Astrocyte (in vitro differentiated cells and primary cell): ENCODE measurements at regions not wholly inside any gene's neighbourhood (a gene's known extent, or its start where the extent isn't known, plus 50 kb on each side); places are given as distances from the start of the nearest gene placed in this dataset.

Experiments used
- DNase-seq: peaks from one replicate; pipeline ENCODE4 v3.0.0-alpha.2; 2010; ENCODE audit warnings: low read depth
- FAIRE-seq: peaks from 2 replicates; lab custom pipeline; 2011; peaks lifted over from hg19 to GRCh38; lab: Jason Lieb, UNC
- H2AFZ ChIP-seq: 2 replicates; pipeline ENCODE4 v1.6.0; 2012; ENCODE audit warnings: low read depth, low read length, inconsistent platforms
- H3K27ac ChIP-seq: 2 replicates; pipeline ENCODE4 v1.5.1; 2011; ENCODE audit warnings: low read depth, low read length, inconsistent platforms
- H3K27me3 ChIP-seq: 2 replicates; pipeline ENCODE4 v1.6.0; 2011; ENCODE audit warnings: low read length, inconsistent platforms; ENCODE audit not compliant: insufficient read depth
- H3K36me3 ChIP-seq: 2 replicates; pipeline ENCODE4 v1.5.1; 2011; ENCODE audit warnings: low read length, inconsistent platforms; ENCODE audit not compliant: insufficient read depth
- H3K4me1 ChIP-seq: 2 replicates; pipeline ENCODE4 v1.5.1; 2011; ENCODE audit warnings: low read length, inconsistent platforms; ENCODE audit not compliant: insufficient read depth
- H3K4me2 ChIP-seq: 2 replicates; pipeline ENCODE4 v1.6.0; 2012; ENCODE audit warnings: low read length, inconsistent platforms
- H3K4me3 ChIP-seq: 2 replicates; pipeline ENCODE4 v1.5.1; 2011; ENCODE audit warnings: low read depth, mild to moderate bottlenecking, low read length, inconsistent platforms; ENCODE audit not compliant: insufficient read depth
- H3K79me2 ChIP-seq: 2 replicates; pipeline ENCODE4 v1.6.0; 2012; ENCODE audit warnings: mild to moderate bottlenecking, low read length, inconsistent platforms; ENCODE audit not compliant: insufficient read depth
- H3K9ac ChIP-seq: 2 replicates; pipeline ENCODE4 v1.6.0; 2012; ENCODE audit warnings: mild to moderate bottlenecking, low read length, inconsistent platforms
- H3K9me3 ChIP-seq: 2 replicates; pipeline ENCODE4 v1.5.1; 2012; ENCODE audit warnings: low read depth, mild to moderate bottlenecking, low read length, inconsistent platforms; ENCODE audit not compliant: insufficient read depth
- H4K20me1 ChIP-seq: 2 replicates; pipeline ENCODE4 v1.6.0; 2012; ENCODE audit warnings: low read length, inconsistent platforms; ENCODE audit not compliant: insufficient read depth
- H3K27ac Mint-ChIP-seq: one replicate; pipeline ENCODE4 v1.8.0; 2021; ENCODE audit warnings: mild to moderate bottlenecking, mixed read lengths; ENCODE audit not compliant: unreplicated experiment
- H3K27me3 Mint-ChIP-seq: one replicate; pipeline ENCODE4 v1.8.0; 2021; ENCODE audit warnings: low read depth, mixed read lengths; ENCODE audit not compliant: unreplicated experiment
- H3K36me3 Mint-ChIP-seq: one replicate; pipeline ENCODE4 v1.8.0; 2021; ENCODE audit warnings: low read depth, mixed read lengths; ENCODE audit not compliant: unreplicated experiment
- H3K4me1 Mint-ChIP-seq: one replicate; pipeline ENCODE4 v1.8.0; 2021; ENCODE audit warnings: low read depth, mixed read lengths; ENCODE audit not compliant: unreplicated experiment
- H3K4me3 Mint-ChIP-seq: one replicate; pipeline ENCODE4 v1.8.0; 2021; ENCODE audit warnings: mild to moderate bottlenecking, moderate library complexity, mixed read lengths; ENCODE audit not compliant: unreplicated experiment
- H3K9me3 Mint-ChIP-seq: one replicate; pipeline ENCODE4 v1.8.0; 2021; ENCODE audit warnings: mild to moderate bottlenecking, mixed read lengths; ENCODE audit not compliant: unreplicated experiment
- EZH2 ChIP-seq: IDR thresholded peaks from 2 replicates; pipeline ENCODE4 v1.6.1; 2012; ENCODE audit warnings: mild to moderate bottlenecking, low read length, inconsistent platforms; ENCODE audit not compliant: insufficient read depth
- TF ChIP-seq, protein P1 (sequence below): IDR thresholded peaks from 2 replicates; pipeline ENCODE4 v1.5.1; 2011; ENCODE audit warnings: low read depth, mild to moderate bottlenecking, inconsistent platforms, low read length, moderate library complexity; ENCODE audit not compliant: insufficient read depth

DNA sequence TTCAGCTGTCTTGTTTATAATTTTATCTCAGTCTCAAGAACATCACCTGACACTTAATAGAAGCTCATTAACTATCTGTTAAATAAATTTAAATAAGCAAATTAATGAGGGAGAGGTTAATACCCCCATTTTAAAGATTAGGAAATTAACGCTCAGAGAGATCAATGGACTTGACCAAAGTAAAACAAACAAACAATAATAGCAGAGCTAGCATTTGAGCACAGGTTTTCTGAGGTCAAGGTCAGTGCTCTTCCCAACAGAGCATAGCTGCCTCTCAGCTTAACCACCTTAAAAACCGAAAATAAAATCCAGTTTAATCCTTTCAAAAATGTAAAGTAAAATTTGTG lies 196.6 kb upstream of the BCL6 start:
- Histone ChIP-seq H3K9me3 (no peaks in the 10 kb centered on the region), H2AFZ (no peak overlapping the region), H3K79me2 (no peaks in the 10 kb centered on the region), H3K4me2 (no peak overlapping the region), H3K9ac (no peak overlapping the region), H3K36me3 (no peaks in the 10 kb centered on the region), H3K27ac (no peak overlapping the region), H3K4me1 (peaks cover 2% of the 10 kb centered on the region), H4K20me1 (no peaks in the 10 kb centered on the region), H3K4me3 (no peak overlapping the region), H3K27me3 (no peaks in the 10 kb centered on the region)
- H3K4me1 Mint-ChIP-seq, result peaks cover 6% of the 10 kb centered on the region
- peaks cover 5% of the 10 kb centered on the region for H3K27me3 Mint-ChIP-seq
- no peak overlapping the region for H3K4me3 Mint-ChIP-seq
- DNase-seq, result no peak
- no peak for TF ChIP-seq EZH2
- TF ChIP-seq, protein P1, sequence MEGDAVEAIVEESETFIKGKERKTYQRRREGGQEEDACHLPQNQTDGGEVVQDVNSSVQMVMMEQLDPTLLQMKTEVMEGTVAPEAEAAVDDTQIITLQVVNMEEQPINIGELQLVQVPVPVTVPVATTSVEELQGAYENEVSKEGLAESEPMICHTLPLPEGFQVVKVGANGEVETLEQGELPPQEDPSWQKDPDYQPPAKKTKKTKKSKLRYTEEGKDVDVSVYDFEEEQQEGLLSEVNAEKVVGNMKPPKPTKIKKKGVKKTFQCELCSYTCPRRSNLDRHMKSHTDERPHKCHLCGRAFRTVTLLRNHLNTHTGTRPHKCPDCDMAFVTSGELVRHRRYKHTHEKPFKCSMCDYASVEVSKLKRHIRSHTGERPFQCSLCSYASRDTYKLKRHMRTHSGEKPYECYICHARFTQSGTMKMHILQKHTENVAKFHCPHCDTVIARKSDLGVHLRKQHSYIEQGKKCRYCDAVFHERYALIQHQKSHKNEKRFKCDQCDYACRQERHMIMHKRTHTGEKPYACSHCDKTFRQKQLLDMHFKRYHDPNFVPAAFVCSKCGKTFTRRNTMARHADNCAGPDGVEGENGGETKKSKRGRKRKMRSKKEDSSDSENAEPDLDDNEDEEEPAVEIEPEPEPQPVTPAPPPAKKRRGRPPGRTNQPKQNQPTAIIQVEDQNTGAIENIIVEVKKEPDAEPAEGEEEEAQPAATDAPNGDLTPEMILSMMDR, result no peak
- H3K27ac Mint-ChIP-seq, result no peak overlapping the region
- no peaks in the 10 kb centered on the region for H3K36me3 Mint-ChIP-seq
- FAIRE-seq, result no peak
- H3K9me3 Mint-ChIP-seq, result no peaks in the 10 kb centered on the region

DNA sequence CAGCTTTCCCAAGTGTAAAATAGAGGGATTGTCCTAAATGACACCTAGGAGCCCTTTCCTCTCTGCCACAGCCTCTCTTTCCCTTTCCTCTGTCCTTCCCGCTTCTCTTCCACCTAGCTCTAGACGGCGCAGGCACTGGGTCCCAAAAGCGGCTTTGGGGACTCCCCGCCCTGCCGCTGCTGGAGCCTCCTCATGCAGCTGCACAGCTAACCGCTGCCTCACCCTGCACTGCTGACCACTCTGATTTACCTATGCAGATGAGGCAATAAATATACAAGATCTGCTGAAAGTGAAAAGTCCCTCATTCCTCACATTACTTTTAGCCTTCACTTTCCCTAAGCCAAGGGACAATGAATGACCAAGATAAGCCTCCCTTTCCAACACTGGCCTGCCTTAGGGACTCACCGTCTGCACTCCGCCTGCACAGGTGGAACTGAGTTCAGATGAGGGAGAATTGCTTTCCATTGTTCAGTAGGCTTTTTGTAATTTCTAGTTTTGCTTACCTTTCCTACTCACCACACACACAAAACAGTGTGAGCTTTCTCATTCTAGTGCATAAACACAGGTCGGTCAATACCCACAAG lies 197.5 kb upstream of the BCL6 start:
- Histone ChIP-seq H3K27ac (no peak overlapping the region), H3K36me3 (no peaks in the 10 kb centered on the region), H3K4me2 (no peak overlapping the region), H3K4me3 (no peak overlapping the region), H3K79me2 (no peaks in the 10 kb centered on the region), H3K4me1 (peaks cover 2% of the 10 kb centered on the region), H4K20me1 (no peaks in the 10 kb centered on the region), H3K9me3 (no peaks in the 10 kb centered on the region), H3K9ac (no peak overlapping the region), H3K27me3 (no peaks in the 10 kb centered on the region), H2AFZ (no peak overlapping the region)
- no peaks in the 10 kb centered on the region for H3K9me3 Mint-ChIP-seq
- H3K36me3 Mint-ChIP-seq, result no peaks in the 10 kb centered on the region
- DNase-seq (no peak), FAIRE-seq (no peak)
- no peak for TF ChIP-seq EZH2
- TF ChIP-seq, protein P1, result no peak
- peaks cover 5% of the 10 kb centered on the region for H3K27me3 Mint-ChIP-seq
- H3K4me1 Mint-ChIP-seq, result peaks cover 6% of the 10 kb centered on the region
- no peak overlapping the region for H3K27ac Mint-ChIP-seq
- no peak overlapping the region for H3K4me3 Mint-ChIP-seq

DNA sequence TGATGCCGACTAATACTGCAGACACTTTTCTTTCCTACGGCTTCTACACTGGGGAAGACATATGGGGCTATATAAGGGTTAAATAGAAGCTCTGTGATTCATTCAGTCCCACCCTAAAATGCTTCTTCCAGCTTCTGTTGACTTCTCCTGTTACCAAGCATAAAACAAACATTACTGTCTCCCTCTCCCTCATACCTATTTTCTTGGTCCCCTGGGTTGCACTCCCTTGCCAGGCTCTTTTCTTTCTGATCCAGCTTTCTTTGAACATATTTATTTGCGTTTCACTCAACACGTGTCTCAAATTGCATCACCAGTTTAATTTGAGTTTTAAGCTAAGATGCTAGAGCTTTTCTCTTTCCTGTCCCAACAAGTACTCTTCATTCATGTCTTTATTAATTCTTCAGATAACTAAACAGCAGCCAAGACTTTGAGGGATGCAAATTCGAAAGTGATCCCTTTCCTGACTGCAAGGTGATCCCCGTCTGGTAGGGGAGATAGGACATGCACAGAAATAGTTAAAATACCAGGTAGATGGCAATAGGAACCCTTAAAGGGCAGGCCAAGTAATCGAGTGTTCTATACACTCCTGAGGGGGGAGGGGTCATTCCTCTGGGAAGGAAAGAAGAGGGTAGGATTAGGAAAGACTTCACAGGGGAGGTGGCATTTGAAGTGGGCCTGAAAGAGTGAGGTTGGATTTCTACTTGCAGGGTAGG lies 198.6 kb upstream of the BCL6 start:
- Histone ChIP-seq H2AFZ (no peak overlapping the region), H3K4me3 (no peak overlapping the region), H3K27ac (no peak overlapping the region), H3K9ac (no peak overlapping the region), H3K4me2 (peak overlapping the region; percentile 17), H4K20me1 (no peaks in the 10 kb centered on the region), H3K4me1 (peaks cover 2% of the 10 kb centered on the region), H3K27me3 (no peaks in the 10 kb centered on the region), H3K79me2 (no peaks in the 10 kb centered on the region), H3K36me3 (no peaks in the 10 kb centered on the region), H3K9me3 (no peaks in the 10 kb centered on the region)
- H3K4me3 Mint-ChIP-seq, result no peak overlapping the region
- H3K9me3 Mint-ChIP-seq, result no peaks in the 10 kb centered on the region
- H3K27me3 Mint-ChIP-seq, result peaks cover 5% of the 10 kb centered on the region
- no peaks in the 10 kb centered on the region for H3K36me3 Mint-ChIP-seq
- peaks cover 6% of the 10 kb centered on the region for H3K4me1 Mint-ChIP-seq
- H3K27ac Mint-ChIP-seq, result no peak overlapping the region
- DNase-seq, result no peak
- TF ChIP-seq, protein P1, result no peak
- no peak for TF ChIP-seq EZH2
- no peak for FAIRE-seq
